Neural progenitor cell (in vitro differentiated cells): ENCODE measurements at regions not wholly inside any gene's neighbourhood (a gene's known extent, or its start where the extent isn't known, plus 50 kb on each side); places are given as distances from the start of the nearest gene placed in this dataset.

Experiments used
- EZH2 ChIP-seq: fragments of 200-600 bp; sonication (generic); IDR thresholded peaks from 2 replicates; pipeline ENCODE4 v1.6.1; 2017; ENCODE audit warnings: antibody characterized with exemption, mild to moderate bottlenecking, moderate library complexity
- EZH2phosphoT487 ChIP-seq: fragments of 200-600 bp; sonication (generic); IDR thresholded peaks from 2 replicates; pipeline ENCODE4 v1.6.1; 2017; ENCODE audit warnings: antibody characterized with exemption
- TF ChIP-seq, protein P1 (sequence below): fragments of 200-600 bp; sonication (generic); IDR thresholded peaks from 2 replicates; pipeline ENCODE4 v1.5.1; 2017; ENCODE audit warnings: antibody characterized with exemption, mild to moderate bottlenecking

DNA sequence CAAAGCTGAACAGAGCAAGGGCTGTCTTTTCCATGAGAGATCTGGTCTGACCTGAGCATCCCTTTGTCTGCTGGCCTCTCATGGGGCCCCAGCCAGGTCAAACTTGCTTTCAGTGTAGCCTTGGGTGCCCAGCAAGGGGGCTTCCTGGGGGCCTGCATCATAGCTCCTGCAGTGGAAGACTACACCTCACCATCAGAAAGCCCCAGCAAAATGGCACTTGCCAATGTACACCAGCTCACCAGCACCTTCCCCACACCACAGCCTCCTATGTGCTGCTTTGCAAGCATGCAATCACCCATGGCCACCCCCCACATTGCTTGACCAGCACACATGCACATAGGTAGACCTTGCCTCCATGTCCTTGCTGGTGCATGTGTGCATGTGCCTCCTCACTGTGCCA is 1478.1 kb downstream of the FSTL5 start:
- TF ChIP-seq, protein P1, sequence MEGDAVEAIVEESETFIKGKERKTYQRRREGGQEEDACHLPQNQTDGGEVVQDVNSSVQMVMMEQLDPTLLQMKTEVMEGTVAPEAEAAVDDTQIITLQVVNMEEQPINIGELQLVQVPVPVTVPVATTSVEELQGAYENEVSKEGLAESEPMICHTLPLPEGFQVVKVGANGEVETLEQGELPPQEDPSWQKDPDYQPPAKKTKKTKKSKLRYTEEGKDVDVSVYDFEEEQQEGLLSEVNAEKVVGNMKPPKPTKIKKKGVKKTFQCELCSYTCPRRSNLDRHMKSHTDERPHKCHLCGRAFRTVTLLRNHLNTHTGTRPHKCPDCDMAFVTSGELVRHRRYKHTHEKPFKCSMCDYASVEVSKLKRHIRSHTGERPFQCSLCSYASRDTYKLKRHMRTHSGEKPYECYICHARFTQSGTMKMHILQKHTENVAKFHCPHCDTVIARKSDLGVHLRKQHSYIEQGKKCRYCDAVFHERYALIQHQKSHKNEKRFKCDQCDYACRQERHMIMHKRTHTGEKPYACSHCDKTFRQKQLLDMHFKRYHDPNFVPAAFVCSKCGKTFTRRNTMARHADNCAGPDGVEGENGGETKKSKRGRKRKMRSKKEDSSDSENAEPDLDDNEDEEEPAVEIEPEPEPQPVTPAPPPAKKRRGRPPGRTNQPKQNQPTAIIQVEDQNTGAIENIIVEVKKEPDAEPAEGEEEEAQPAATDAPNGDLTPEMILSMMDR, result no peak
- TF ChIP-seq EZH2 (no peak), EZH2phosphoT487 (no peak)
